Fibroblast of the aortic adventitia (primary cell): ENCODE measurements at regions not wholly inside any gene's neighbourhood (a gene's known extent, or its start where the extent isn't known, plus 50 kb on each side); places are given as distances from the start of the nearest gene placed in this dataset.

Experiments
- DNase-seq: peaks from one replicate; pipeline ENCODE4 v3.0.0-alpha.2; 2010; ENCODE audit warnings: low read depth
- H3K4me3 ChIP-seq: 2 replicates; pipeline ENCODE4 v1.5.1; 2011; ENCODE audit warnings: low read depth, mild to moderate bottlenecking, control low read depth, low read length, moderate library complexity
- CTCF ChIP-seq: IDR thresholded peaks from 2 replicates; pipeline ENCODE4 v1.5.1; 2011; ENCODE audit warnings: mild to moderate bottlenecking, low read length, control low read depth, inconsistent platforms; ENCODE audit not compliant: insufficient read depth

GRCh38 chr2:34037157-34037556, 438.1 kb upstream of the FAM98A start:
- DNase-seq, result no peak
- H3K4me3 ChIP-seq, result no peak overlapping the region
- TF ChIP-seq CTCF, result no peak

- no peak for DNase-seq
- no peak for TF ChIP-seq CTCF
- no peak overlapping the region for H3K4me3 ChIP-seq
Observed at GRCh38 chr2:34031097-34031496, 432.0 kb upstream of the FAM98A start.

DNA sequence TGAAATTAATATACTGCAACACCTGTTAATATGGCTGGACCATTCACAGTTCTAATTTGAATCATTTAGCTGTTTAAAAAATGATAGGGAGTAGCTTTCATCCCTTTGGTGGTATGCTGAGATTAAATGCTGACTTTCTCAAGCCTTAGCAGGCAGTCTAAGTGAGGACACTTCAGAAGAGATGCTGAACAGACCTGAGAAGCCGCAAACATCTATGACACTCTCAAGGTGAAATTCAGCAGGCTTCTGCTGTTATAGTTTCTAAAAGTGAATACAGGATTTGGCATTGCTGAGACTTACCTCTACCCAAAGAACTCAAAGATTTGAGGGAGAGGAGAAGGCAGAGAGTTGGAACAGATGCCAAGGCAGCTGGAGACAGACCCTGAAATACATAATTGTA, 431.2 kb upstream of the FAM98A start:
- H3K4me3 ChIP-seq, result no peak overlapping the region
- TF ChIP-seq CTCF, result no peak
- DNase-seq, result no peak

DNA sequence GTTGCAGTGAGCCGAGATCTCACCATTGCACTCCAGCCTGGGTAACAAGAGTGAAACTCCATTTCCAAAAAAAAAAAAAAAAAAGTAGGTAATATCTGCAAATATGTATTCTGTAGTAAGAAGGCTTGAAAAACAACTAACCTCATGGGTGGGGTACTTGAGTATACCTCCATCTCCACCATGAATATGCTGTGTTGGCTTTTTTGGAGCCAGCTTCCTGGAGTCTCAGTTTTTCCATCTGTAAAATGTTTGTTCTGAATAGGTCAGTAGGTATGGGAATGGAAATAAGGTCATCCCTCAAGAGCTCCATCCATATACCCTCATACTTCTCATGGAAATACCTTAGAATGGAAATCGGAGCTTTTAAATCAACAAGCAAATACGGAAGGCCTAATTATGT, 430.0 kb upstream of the FAM98A start:
- no peak for TF ChIP-seq CTCF
- DNase-seq, result no peak
- H3K4me3 ChIP-seq, result no peak overlapping the region

DNA sequence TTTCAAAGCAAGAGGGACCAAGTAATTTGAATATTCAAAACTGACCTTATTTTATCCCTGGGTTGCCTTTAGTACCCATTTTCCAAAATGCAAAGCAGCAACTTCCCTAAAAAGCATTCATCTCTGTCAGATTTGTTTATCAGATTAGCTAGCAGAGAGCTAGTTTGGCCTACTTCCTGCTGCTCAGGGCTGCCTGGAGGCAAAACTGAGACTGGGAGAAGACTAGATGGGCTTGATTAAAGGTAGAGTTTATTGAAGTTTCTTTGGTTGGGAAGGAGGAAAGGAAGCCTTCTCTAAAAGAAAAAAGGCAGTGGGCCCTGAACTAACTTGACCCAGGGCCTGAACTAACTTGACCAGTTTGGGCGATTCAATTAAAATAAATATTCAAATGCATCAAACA, 426.1 kb upstream of the FAM98A start:
- no peak overlapping the region for H3K4me3 ChIP-seq
- TF ChIP-seq CTCF, result no peak

DNA sequence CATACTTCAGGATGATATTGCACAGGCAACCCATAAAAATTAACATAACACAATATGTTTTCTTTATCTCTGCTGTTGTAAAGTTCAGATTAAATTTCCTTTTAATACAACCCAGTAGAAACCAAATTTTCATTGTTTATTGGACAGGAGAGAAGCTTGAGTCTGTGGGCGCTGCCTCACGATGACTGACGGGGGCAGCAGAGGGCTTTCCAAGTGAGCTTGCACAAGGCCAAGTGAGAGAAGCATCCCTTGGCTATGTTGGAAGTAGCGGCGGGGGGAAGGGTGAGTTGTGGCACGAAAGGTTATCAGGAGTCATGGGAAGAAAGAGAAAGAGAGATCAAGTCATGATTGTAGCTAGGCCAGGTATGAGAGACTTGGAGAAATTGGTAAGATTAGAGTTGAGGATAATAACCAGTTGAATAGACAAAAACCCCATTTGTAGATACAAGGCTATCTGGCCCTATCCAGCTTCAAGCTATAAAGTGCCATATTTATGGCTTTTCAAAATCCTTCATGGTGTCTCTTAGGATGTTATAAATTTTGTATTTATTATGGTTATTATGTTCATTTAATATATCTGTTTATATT, 413.7 kb upstream of the FAM98A start:
- no peak overlapping the region for H3K4me3 ChIP-seq
- peak; percentile 38 for TF ChIP-seq CTCF
- peak; percentile 18 for DNase-seq

More for the DNA sequence above, 426.1 kb upstream of the FAM98A start:
- no peak for DNase-seq

- TF ChIP-seq CTCF, result no peak
- no peak for DNase-seq
- no peak overlapping the region for H3K4me3 ChIP-seq
Observed at GRCh38 chr2:34011684-34012083, 412.6 kb upstream of the FAM98A start.
